ENCODE measurements at regions not wholly inside any gene's neighbourhood (a gene's known extent, or its start where the extent isn't known, plus 50 kb on each side); places are given as distances from the start of the nearest gene placed in this dataset.

DNA sequence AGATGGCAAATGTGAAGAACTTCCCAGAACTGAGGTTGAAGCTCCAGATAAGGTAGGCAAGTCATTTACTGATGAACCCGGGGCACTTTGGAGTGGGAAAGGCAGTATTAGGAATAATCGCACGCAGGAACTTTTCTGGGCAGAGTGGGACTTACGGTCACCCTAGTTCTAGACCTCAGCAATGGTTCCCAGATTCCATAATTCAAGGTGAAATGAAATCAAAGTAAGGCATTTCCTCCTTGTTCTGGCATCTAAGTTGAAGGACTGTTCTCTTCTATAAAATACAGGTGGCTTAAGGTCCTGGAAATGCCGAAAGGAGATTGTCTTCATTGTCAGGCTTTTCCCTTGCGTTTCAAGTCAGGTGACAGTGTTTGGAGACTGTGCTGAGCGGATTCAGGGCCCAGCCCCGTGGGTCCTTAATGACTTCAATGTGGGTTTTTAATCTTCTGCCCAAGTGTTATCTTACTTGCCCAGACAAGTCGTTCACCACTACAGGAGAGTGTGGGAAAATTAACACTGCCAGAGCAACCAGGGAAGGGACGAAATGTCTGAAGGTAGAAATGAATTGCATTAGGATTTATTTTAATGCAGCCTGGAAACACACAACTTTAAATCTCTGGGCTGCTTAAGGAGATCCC lies 52.1 kb upstream of the STOX2 start:
- DNase-seq (ENCODE audit: low spot score) = no peak

DNA sequence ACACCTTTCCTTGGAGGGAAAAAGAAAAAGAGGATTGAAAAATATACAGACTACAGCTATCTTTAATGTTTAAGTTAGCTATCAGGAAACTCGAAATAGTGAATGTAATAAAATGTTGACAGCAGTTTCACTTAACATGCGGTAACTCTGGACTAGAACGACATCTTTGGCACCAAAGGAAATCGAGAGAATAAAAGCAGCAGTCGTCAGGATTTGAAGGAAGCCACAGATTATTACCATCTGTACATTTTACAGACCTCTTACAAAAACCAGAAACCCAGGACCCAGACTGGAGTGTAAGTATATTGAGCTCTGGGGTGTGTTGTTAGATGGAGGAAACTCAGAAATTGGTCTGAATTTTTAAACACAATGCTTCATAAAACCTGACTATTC lies 51.6 kb upstream of the STOX2 start:
- DNase-seq (ENCODE audit: low spot score) = no peak

Measured in SW480 (cell line).